Inferior parietal cortex (tissue), 1 donor: ENCODE measurements at regions not wholly inside any gene's neighbourhood (a gene's known extent, or its start where the extent isn't known, plus 50 kb on each side); places are given as distances from the start of the nearest gene placed in this dataset.
"Not testable (repeated sequence)": the region's sequence is repeated elsewhere in the genome, so short reads cannot be mapped to it uniquely, and the experiment has no call there.

ENCODE experiments used
- DNase-seq: peaks from one replicate; pipeline ENCODE4 v3.0.0-alpha.2; 2016; ENCODE audit errors: extremely low spot score

GRCh38 chr10:6817770-6818169 lies 237.7 kb upstream of the PRKCQ start:
- DNase-seq, result no peak

DNA sequence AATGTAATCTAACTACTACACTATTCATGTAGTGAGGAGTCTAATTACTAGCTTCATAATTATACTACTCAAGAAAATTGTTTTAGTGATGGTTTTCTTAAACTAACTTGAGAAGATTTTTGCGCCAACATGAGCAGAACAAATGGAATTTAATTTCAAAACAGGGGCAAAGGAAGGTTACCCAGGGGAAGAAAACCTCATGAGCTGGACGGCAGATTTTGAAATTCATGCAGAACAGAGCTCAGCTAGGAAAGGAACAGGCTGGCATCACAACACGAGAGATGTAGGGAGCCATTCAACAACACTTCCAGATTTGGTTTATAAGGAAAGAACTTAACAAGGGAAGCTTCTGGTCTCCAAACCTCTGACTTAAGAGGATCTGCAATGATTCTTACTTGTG lies 235.3 kb upstream of the PRKCQ start:
- no peak for DNase-seq

DNA sequence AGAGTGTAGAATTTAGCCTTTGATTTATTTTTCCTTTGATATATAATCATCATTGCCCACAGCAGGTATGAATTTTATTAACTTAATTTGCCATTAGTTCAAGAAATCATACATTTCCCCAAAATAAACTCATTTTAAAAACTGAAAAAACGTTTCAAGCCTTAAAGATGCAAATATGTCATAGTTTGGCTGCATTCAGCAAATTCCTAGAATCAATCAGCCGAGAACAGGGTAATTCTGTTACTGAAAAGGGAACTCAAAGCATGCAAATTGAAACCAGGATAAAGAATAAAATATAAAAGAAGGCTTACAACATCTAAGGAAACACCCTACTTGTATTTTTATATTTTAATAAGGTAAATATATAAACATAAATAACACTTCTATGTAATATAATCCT lies 233.8 kb upstream of the PRKCQ start:
- DNase-seq, result no peak

DNA sequence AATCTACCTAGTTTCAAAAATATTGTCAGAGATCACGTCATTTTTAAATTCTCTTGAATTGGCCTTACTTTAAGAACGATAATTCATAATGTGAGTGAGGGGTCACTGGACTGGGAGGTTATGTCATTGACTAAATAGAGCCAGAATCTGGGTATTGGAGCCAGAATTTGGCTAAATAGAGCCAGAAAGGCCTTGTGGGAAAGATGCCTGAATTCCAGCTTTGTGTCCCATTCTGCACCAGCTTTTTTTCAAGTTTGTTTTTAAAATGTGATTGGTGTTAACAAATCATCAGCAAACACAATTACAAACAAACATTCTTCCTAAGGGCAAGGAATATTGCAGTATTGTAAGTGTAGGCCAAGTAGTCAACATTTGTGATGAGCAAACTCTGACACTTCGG lies 233.2 kb upstream of the PRKCQ start:
- DNase-seq, result no peak

DNA sequence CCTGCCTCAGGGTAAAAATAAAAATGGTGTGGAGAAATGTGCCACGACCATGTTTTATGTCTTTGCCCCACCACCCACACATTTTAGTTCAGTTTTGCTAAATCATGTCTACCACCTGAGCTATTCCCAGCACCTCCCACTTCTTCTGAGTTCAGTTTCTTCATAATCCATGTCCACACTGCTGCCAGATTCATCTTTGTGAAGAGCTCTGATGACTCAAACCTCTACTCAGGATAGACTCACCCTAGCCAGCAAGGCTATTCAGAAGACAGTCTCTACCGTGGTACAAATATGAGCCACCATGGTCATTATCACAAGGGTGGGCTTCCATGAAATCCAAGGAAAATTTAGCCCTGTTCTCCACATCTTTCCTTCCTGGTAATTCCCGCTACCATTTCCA lies 231.1 kb upstream of the PRKCQ start:
- DNase-seq, result no peak

DNA sequence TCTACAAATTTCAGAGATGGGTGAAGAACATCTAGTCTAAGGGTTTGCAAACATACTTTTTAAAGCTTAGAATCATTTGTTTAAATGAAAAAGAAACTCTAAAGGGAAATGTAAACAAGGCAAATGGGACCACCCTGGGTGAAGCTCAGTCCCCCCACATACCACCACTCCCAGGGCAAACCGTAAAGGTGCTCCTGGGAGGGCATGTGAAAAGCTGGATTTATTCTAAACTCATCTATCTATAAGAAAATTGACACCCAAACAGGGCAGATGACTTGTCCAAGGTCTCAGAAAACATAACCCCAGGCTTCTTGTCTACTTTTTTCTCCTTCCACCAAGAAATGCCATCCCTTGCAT lies 223.3 kb upstream of the PRKCQ start:
- DNase-seq, result no peak

DNA sequence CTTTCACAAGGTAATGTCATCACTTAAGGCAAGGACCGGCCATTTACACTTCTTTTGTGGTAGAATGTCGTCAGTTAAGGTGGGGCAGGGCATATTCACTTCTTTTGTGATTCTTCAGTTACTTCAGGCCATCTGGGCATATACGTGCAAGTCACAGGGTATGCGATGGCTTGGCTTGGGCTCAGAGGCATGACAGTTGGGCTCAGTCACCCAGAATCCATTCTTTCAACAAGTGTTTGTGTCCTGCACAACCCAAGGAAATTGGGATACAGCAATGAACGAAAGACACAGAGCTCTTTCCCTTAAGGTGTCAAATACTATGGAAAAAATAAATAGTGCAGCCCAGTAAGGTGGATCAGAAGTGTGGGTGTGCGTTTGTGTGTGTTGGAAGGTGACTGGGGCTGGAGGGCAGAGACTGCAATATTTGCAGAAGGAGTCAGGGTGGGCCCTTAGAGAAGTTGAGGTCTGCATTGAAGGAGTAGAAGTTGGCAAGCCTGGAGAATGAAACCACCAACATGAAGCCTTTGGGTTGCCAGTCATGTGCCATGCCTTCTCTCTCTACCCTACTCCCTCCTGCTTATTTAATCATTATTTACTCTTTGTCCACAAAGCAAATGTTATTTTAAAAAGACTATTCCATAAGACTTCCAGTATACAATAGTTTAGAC lies 222.8 kb upstream of the PRKCQ start:
- no peak for DNase-seq

- DNase-seq, result no peak
Observed at GRCh38 chr10:6796231-6796630, 216.2 kb upstream of the PRKCQ start.

GRCh38 chr10:6795541-6795940 lies 215.5 kb upstream of the PRKCQ start:
- DNase-seq, result no peak

DNA sequence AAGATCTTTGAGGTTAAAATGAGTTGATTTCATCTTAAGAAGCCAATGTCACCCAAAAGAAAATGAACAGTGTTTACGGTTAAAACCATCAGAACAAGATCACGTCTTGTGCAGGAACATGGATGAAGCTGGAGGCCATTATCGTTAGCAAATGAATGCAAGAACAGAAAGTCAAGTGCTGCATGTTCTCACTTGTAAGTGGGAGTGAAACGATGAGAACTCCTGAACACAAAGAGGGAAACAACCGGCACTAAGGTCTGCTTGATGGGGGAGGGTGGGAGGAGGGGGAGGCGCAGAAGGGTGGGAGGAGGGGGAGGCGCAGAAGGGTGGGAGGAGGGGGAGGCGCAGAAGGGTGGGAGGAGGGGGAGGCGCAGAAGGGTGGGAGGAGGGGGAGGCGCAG lies 214.8 kb upstream of the PRKCQ start:
- not testable (repeated sequence) for DNase-seq

DNA sequence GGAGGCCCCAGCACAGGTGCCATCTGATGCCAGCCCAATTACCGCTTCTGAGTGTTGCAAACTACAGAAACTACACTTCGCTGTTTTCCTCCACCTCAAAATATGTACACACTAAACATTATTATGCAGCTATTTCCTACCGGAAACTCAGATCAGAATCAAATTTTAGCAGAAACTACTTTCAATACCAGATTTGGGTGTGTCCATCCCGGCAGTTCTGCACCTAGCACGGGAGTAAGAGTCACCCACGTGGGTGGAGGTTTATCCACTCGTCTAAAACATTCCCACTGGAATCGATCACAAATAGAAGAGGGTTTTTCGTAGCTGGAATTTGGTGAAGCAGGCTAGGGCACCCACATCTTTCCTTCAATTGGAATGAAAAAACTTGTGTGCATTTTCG lies 214.4 kb upstream of the PRKCQ start:
- DNase-seq, result no peak

GRCh38 chr10:6788731-6789130 lies 208.7 kb upstream of the PRKCQ start:
- no peak for DNase-seq

- DNase-seq, result no peak
Observed at GRCh38 chr10:6788231-6788630, 208.2 kb upstream of the PRKCQ start.

- DNase-seq, result no peak
Observed at GRCh38 chr10:6787718-6788117, 207.6 kb upstream of the PRKCQ start.

DNA sequence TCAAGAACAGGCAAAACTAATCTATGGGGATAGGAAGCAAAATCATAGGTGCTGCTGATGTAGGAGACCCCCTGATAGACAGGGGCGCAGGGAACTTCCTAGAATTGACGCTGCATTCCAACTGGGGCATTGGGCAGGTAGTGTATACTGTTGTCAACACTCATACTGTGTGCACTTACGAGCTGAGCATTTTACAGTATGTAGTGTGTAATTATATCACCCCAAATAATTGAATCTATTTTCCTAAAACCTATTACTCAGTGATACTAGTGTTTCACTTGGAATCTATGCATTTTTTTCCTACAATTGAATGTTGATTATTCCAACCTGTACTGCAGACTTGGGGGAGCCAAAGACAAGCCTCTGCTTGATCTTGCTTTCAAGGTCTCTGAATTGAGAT lies 207.0 kb upstream of the PRKCQ start:
- DNase-seq, result no peak

DNA sequence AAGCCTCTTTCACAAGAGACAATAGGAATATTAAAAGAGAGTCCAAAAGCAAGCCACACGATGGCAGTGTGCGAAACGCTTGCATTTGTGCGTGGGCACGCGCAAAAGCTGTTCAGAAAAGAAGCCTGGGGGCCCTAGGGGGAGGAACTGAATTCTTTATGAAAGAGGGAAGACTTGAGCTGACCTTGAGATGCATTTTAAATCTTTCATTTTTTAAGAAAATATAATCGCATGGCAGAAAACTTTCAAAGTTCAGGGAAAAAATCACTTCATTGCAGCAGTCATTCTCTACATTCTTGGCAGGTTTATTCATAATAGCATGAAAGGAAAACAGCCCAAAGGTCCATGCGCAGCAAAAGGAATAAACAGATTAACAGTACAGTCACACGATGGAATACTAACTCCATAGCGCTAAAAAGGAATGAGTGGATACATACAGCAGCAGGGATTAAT lies 206.5 kb upstream of the PRKCQ start:
- peak; percentile 79 for DNase-seq

GRCh38 chr10:6784429-6784828 lies 204.4 kb upstream of the PRKCQ start:
- not testable (repeated sequence) for DNase-seq

DNA sequence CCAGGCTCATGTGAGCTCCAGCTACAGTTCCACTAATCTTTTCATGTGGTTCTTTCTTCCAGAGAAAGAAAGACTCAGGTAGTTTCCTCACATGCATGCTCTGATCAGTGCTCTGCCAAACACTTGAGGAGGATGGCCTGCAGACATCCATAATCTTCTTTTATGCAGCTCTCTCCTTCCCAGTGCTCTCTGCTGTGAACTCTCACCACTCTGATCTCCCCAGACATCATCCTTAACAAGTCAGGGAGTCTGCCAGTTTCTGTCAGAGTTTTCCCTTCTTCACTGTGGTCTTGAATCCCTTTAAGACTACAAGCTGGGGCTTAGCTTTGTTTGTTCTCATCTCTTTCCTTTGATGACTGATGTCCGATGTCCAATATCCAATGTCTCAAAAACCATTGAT lies 203.4 kb upstream of the PRKCQ start:
- no peak for DNase-seq

DNA sequence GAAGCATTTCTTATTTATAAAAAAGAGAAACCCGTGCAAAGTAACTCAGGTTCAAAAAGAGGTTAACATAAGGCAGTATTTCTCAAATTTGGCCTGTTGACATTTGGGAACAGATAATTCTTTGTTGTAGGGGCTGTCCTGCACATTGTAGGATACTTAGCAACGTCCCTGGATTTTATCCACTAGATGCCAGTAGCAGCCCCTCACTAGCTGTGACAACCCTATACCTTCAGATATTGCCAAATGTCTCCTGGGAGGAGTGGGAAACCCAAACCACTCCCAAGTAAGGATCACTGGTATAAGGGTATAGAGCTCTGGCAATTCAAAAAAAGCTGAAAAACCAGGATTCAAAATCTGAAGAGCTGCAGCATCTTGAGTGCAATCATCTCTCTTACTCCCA lies 202.3 kb upstream of the PRKCQ start:
- no peak for DNase-seq

DNA sequence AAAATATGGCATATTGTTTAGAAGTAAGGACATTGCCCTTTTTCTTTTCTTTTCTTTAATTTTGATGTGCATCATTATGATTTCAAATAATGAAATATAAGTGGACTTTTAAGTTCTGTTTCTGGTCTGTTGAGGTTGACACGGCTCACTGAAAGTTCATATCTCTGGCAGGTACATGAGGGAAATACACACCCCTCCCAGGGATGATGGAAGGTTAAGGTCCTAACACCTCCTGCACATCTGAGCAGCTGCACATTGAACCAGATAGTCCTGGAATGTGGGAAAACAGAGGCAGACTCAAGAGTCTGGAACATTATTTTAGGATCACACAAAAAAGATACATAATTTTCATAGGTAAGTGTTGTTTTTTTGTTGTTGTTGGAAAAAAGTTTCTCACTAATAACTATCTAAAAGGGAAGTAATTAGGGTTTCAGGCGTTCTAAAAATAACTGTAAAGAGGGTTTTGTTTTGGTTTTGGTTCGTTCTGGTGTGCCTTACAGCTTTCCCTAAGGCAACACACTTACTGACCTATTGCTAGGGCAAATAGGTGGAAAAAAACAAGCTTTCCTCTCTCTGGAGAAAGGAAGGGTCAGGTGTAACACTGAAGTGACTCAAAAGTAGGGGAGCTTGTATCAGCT lies 201.2 kb upstream of the PRKCQ start:
- no peak for DNase-seq

DNA sequence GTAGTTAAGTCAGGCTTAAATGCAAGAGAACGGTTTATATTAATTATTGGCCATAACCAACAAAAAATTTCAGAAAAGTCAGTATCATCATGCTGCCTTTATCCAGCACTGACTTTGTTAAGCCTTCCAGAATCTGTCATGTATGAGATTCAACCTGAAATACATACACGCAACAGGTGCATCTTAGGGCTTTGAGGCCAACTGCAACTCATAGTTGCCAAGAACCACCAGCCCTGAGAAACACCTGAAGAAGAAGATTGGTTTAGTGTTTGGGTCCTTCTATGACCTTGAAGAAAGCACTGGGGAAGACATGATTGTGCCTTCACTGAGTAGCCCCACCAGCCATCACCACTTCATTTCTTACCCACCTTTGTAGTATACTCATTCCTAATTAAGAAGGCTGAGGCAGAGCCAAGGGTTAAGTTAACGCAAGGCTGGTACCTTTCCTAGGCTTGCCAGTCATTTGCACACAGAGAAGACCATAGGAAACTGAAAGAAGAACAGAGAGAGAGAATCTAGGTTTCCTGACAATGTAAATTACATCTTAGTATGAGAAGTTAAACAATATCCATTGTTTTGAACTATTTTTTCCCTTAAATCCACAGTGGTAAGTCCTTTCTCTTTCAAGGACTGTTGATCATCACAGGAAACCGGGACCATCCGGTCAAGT lies 200.1 kb upstream of the PRKCQ start:
- DNase-seq, result no peak

- peak; percentile 62 for DNase-seq
Observed at GRCh38 chr10:6778992-6779701, 199.1 kb upstream of the PRKCQ start.

DNA sequence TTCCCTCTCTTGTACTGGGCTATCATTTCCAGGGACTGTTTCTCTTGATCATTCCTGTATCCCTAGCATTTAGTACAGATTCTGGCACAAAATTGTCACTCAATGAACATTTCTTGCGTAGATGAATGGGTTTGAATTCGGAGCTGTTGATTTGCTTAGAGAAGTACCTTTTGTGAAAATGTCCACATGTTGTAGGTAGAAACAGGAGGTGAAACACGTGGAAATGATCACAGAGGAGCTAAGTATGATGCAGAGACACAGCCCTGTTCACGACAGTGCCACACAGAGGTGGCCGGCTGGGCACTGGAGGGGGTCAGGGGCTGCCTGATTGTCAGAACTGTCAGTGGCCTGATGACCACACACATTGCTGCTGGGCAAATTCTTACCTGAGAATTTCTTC lies 196.1 kb upstream of the PRKCQ start:
- no peak for DNase-seq
